Neuron (in vitro differentiated cells): ENCODE measurements at regions not wholly inside any gene's neighbourhood (a gene's known extent, or its start where the extent isn't known, plus 50 kb on each side); places are given as distances from the start of the nearest gene placed in this dataset.

Experiments used
- H2AFZ ChIP-seq: one replicate; pipeline ENCODE4 v1.6.1; 2013; ENCODE audit warnings: low read depth, mild to moderate bottlenecking, inconsistent platforms, low read length, moderate library complexity
- H3K27me3 ChIP-seq: one replicate; pipeline ENCODE4 v1.6.1; 2013; ENCODE audit warnings: low read length; ENCODE audit not compliant: insufficient read depth
- H3K36me3 ChIP-seq: one replicate; pipeline ENCODE4 v1.6.1; 2013; ENCODE audit warnings: low read length; ENCODE audit not compliant: insufficient read depth
- H3K4me1 ChIP-seq: one replicate; pipeline ENCODE4 v1.6.1; 2013; ENCODE audit warnings: low read length; ENCODE audit not compliant: insufficient read depth
- H3K4me3 ChIP-seq: 2 replicates; pipeline ENCODE4 v1.5.1; 2013; ENCODE audit warnings: mild to moderate bottlenecking, low read length, moderate library complexity
- H3K9me3 ChIP-seq: one replicate; pipeline ENCODE4 v1.6.1; 2013; ENCODE audit warnings: low read length

DNA sequence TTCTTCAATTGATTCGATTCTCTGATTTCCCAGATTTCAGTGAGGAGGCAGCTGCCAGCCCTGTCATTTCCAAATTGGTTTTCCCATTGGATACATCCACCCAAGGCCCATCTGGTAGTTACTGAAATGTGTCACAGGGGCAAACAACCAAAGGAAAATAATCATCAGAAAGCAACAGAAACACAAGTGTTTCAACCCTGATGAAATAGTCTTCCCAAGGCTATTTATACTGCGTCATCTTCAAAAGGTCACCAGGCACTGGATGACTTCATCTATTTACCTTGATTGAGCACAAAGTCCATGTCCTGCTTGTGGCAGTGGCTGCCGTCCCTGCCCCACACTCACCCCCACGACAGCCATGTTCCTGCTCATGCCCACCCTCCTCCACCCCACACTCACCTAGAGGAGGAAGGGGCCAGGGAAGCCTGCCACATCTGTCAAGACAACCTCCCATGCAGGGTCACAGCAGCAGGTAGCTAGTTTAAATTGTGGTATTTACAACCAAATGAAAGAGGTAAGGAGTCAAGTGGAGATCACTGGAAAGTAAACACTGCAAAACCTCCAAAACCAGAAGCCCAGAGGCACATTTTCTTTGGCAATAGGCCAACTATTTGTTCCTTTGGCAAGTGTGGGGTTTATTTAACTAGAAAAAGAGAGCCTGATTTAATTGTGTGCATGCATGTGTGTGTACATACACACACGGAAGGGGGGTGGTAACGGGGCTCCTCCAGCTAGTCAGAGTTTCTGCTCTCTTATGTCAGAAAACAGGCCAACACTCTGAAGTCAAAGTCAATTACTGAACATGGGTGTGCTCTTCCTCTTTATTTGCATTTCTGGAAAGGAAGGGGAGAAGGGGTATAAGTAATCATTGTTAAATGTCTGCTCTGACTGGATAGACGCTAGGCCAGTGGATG lies 49.5 kb upstream of the RAB4A start:
- Histone ChIP-seq H2AFZ (no peak overlapping the region), H3K4me1 (no peaks in the 10 kb centered on the region), H3K9me3 (no peaks in the 10 kb centered on the region), H3K27me3 (peaks cover 4% of the 10 kb centered on the region), H3K36me3 (no peaks in the 10 kb centered on the region), H3K4me3 (no peak overlapping the region)
